H54 (cell line): ENCODE measurements at regions not wholly inside any gene's neighbourhood (a gene's known extent, or its start where the extent isn't known, plus 50 kb on each side); places are given as distances from the start of the nearest gene placed in this dataset.

Experiments used
- DNase-seq: peaks from one replicate; pipeline ENCODE4 v3.0.0; 2011; ENCODE audit warnings: low spot score, mixed read lengths; ENCODE audit not compliant: insufficient read length
- FAIRE-seq: peaks from 3 replicates; lab custom pipeline; 2011; peaks lifted over from hg19 to GRCh38; lab: Jason Lieb, UNC
- POLR2A ChIP-seq: IDR thresholded peaks from 2 replicates; pipeline ENCODE4 v1.6.1; 2011; ENCODE audit warnings: low read depth, mild to moderate bottlenecking, low read length

DNA sequence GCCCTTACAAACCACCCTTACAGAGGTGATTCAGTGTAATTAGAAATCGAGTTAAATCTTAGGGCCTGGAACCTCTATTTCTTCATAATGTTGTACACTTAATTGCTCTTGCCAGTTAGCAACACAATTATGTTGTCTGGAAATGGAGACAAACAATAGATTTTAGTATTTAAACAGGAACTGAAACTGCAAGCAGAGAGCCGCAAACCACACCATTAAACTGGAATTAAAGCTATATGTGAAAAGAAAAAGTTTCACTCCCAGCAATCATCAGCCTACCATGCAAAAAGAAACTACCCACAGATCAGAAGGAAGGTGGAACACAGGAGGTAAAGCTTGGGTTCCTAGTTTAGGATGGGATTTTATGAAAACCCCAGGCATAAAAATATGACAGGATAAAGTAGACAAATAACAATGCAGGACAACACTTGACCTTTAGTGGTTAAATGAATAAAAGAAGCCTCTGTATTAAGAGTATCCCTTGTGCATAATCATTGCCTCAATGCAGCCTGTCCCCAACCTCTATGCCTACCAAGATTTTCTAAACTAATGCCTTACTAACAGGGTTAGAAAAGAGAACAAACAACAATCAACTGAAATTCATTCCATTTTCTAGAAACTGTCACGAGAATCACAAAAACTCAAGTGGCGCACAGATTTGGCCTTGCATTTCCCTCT, 304.3 kb upstream of the ESRRG start:
- TF ChIP-seq POLR2A = no peak
- no peak for DNase-seq
- FAIRE-seq = no peak

GRCh38 chr1:217026531-217026930, 303.3 kb upstream of the ESRRG start:
- no peak for TF ChIP-seq POLR2A
- DNase-seq = no peak
- FAIRE-seq = no peak

DNA sequence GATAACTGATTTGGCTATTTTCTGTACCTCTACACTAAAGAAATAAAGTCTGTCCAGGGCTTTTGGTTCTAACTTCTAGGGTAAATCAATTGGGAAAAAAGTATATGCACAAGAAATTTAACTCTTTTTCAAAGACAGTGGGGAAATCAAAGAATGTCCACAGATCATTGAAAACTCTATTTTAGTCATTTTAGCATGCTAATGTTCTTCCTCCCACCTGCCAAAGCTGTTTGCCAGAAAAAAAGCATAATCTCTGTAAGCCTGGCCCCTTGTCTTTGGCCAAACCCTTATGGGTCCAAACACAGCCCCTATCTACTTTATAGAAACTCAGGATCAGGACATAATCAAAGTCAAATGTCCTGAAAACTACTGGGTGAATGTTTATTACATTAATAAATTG, 302.2 kb upstream of the ESRRG start:
- DNase-seq (no peak), FAIRE-seq (no peak)
- TF ChIP-seq POLR2A = no peak

GRCh38 chr1:217024911-217025310, 301.7 kb upstream of the ESRRG start:
- DNase-seq (no peak), FAIRE-seq (no peak)
- TF ChIP-seq POLR2A = no peak

- no peak for DNase-seq
- no peak for TF ChIP-seq POLR2A
- FAIRE-seq = no peak
Measured at GRCh38 chr1:217021956-217022355, 298.7 kb upstream of the ESRRG start.

DNA sequence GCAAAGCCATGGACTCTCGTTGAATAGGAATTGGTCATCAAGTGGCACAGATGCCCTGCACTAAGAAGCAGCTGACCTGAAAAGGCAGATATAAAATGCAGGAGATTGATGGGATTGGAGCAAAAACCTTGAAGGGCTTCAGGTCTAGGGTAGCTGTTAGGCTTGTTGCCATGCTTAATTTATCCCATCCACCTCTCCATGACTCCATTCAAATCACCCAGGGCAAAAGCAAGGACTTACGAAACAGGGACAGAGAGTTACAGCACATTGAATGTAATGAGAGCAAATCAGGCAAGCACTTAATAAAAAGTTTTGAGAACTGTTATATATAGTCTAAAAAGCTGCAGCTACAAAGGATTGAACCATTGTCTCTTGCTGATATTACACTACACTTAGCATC, 298.2 kb upstream of the ESRRG start:
- no peak for TF ChIP-seq POLR2A
- no peak for DNase-seq
- FAIRE-seq = no peak

- DNase-seq (no peak), FAIRE-seq (no peak)
- TF ChIP-seq POLR2A = no peak
Measured at GRCh38 chr1:217019475-217019874, 296.2 kb upstream of the ESRRG start.

- DNase-seq (no peak), FAIRE-seq (no peak)
- TF ChIP-seq POLR2A = no peak
Measured at GRCh38 chr1:217018648-217019047, 295.4 kb upstream of the ESRRG start.

GRCh38 chr1:217017165-217017564, 293.9 kb upstream of the ESRRG start:
- FAIRE-seq (no peak), DNase-seq (no peak)
- no peak for TF ChIP-seq POLR2A

- DNase-seq (no peak), FAIRE-seq (no peak)
- TF ChIP-seq POLR2A = no peak
Measured at GRCh38 chr1:217014066-217014465, 290.8 kb upstream of the ESRRG start.

- no peak for TF ChIP-seq POLR2A
- FAIRE-seq = no peak
- no peak for DNase-seq
Measured at GRCh38 chr1:217012659-217013058, 289.4 kb upstream of the ESRRG start.

- TF ChIP-seq POLR2A = no peak
- FAIRE-seq (no peak), DNase-seq (no peak)
Measured at GRCh38 chr1:217011097-217011496, 287.9 kb upstream of the ESRRG start.

DNA sequence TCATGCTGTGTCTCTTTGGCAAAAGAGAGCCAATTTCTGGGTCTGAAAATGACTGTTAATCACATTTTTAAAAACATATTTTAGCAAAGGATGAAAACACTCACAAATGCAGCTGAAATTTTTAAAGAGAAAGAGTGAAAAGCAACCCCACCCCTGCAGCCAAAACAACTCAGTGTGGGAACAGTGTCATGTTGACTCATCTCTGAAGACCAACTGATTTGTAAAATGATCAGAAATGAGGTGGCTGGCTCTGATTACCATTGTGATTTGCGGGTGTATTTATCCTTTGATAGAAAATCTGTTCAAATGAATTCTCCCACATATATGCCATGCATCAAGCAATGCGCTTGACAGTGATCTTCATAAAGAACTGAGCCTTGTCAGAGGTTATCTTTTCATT, 287.0 kb upstream of the ESRRG start:
- FAIRE-seq = no peak
- no peak for TF ChIP-seq POLR2A

GRCh38 chr1:217009376-217009775, 286.1 kb upstream of the ESRRG start:
- no peak for TF ChIP-seq POLR2A
- no peak for FAIRE-seq
- DNase-seq = no peak

More for the DNA sequence above, 287.0 kb upstream of the ESRRG start:
- DNase-seq = no peak

DNA sequence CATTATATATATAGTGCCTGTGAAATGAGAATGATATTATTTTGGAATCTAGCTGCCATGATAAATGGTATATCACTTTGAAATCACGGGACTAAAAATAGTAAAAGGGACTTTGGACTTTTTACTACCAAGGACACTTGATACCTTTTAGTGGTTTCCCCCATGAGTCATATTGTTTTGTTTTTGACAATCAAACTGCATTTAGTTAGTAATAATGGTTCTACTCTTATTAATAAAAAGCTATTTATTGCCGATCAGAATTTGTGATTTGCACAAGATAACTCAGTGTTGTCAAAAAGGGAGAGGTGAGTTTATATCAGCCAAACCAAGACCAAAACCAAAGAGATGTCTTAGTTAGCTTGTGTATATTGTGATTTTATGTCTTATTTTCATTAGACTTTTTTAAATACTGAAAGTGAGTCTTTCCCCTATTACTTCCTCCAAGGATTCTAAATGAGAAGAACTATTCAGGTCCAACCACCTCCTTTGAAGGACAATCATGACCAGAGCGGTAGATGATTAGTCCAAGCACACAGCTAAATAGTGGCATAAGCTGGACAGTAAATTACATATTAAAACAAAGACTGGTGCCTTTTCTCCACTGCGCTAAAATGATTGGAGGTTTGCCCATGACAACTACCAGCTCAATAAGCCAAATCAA, 281.7 kb upstream of the ESRRG start:
- no peak for TF ChIP-seq POLR2A
- FAIRE-seq (no peak), DNase-seq (no peak)
